ENCODE measurements at regions not wholly inside any gene's neighbourhood (a gene's known extent, or its start where the extent isn't known, plus 50 kb on each side); places are given as distances from the start of the nearest gene placed in this dataset.
"Not testable (repeated sequence)": the region's sequence is repeated elsewhere in the genome, so short reads cannot be mapped to it uniquely, and the experiment has no call there.

DNA sequence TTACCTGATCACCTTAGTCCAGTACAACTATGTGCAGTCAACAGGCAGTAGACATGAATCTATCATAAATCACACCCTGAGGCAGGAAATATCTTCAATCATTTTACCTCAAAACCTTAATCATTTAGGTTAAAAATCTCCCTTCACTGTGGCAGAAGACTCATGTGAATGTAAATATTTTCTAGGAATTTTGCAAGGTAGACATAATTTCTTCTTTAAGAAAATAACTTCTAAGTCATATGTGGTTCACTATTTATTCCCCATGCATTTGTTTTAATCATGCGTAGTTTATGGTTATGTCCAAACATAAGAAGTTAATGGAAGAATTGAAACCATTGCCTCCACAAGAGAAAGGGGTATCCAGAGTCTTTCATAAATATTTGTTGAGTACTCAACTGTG, 97.0 kb downstream of the HMHB1 start:
- no peak for DNase-seq (ENCODE audit: low spot score)

DNA sequence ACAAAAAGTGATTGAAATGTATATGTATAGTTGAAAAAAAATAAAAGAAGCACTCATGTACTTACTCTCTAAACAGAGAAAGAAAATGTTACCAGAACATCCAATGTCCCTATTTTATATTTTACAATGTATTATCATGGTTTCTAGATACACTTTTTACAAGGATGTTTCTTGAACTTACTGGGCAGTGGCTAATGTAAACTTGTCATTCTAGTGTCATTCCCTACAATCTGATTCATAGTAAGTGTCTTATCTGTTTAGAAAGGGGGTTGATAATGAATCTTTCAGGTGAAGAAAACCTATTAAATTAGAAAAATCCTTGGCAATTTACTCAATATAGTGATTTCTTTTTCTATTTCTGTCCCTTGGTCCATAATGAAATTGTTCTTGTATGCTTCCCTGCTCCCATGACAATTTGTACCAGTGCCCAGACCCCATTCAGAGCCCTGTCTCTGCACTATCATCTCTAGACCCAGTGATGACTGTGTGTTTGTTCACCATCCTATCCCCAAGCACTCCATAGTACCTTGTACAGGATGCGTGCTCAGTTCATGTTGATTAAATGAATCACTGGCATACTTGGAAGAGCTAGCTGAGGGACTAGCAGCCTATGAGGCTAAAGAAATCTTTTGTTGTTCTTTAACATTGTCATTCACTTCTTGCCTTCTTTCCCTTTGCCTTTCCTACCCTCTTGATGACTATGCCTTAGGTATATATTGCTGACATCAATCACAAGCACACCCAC, 101.2 kb downstream of the HMHB1 start:
- DNase-seq (ENCODE audit: low spot score) = no peak

DNA sequence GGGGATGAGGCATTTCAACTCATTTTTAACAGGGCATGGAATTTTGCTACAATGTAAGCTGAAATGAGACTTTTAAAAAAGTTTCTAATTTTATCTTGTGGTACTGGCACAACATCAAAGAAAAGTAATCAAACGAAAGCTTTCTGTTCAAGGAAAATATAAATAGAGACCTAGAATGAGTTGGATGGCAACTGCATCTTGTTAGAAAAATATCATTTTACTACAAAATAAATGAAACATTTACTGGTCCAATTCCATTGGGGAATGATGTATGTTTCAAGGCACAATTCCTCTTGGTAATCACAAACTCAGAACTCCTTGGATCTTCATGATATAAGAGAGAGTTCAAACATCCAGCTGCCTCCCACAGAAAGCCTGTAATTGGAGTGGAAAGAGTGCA, 102.8 kb downstream of the HMHB1 start:
- no peak for DNase-seq (ENCODE audit: low spot score)

DNA sequence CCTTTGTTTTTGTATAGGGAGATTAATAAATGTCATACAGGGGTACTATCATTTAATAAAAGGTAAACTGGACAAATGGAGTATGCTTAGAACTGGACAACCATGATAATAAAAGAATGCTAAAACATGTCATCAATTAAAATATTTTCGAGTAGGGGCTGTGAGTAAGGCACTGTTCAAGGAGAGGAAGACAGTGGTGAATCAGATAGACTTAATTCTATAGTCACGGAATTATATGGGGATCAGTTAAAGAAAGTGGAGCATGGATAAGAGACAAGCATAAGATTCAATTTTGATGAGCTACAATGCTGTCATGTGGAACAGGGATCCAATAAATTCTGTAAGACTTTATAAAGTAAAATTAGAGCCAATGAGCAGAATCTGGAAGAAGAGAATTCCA, 104.5 kb downstream of the HMHB1 start:
- DNase-seq (ENCODE audit: low spot score) = no peak

DNA sequence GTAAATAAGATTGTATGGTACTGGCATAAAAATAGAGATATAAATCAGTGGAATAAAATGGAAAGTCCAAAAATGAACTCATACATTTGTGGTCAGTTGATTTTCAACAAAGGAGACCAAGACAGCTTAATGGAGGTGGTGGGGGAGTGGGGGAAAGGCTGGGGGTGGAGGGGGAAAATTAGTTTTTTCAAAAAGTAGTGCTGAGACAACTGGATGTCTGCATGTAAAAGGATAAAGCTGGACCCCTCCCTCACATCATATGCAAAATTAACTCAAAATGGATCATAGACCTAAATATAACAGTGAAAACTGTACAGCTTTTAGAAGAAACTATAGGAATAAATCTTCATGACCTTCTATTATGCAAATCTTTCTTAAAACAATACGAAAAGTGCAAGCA, 107.0 kb downstream of the HMHB1 start:
- DNase-seq (ENCODE audit: low spot score) = no peak

DNA sequence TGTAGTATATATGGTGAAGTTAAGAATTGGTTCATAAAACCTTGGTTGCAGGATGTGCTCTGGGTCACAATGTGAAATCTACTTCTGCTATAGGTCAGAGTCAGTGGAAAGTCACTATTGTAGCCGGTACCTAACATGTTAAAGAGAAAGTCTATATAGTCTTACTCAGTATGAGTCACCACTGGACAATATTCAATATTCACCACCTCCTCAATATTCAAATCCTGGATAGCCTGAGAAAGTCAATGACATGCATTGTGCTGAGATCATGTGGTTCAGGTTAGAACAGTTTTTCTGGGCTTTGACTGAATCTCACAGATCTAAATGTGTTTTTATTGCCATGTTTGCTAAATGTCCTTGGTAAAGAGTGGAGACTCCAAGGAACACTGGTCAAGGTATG, 108.8 kb downstream of the HMHB1 start:
- no peak for DNase-seq (ENCODE audit: low spot score)

DNA sequence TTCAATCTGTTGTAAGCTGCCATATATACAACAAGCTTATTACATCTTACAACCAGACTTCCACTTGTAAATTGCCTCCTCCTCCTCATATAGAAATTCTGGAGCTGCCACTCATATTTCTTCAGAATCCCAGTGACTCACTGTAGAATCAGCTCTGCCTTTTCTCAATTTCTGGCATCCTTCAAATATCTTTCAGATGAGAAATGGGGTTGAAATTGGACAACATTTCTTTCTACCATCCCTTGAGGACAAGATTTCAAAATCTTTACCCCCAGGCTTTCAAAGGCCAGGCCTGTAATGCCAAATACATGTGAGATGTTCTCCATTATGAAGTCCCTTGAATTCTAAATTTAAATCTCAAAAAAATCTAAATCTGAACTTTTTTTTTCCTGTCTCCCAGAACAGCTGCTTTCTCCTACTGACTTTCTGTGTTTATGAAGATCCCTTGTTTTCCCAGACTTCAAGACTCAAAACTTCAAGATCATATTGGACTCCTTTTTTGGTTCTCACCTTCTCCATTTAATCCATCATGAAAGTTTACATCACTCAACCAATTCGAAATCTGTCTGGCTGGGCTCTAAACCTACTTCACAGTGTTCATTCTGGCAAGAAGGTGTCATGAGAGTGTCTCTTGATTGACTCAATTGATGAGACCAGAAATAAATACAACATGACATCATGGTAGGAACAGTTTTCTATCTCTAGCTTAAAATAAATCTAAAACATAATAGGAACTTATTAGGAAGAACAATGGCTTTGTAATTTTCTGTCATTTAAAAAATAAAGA, 109.8 kb downstream of the HMHB1 start:
- DNase-seq (ENCODE audit: low spot score) = no peak

DNA sequence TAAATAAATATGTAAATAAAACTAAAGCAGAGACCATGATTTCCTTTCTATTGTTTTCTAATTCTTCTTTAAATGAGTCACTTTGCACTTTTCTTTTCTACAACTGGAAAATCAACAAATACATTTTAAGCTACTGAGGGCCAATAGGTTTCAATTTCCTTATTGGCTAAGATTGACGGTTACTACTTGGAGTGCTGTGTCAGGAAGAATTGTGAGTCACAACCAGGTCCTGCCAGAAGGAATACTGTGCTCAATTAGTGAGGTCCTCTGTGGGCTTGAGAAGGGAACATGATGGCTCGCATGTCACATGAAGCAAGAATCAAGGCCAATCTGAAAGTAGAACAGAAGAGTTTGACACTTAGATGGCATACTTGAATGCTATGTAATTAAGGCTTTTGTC, 110.8 kb downstream of the HMHB1 start:
- DNase-seq (ENCODE audit: low spot score) = no peak

DNA sequence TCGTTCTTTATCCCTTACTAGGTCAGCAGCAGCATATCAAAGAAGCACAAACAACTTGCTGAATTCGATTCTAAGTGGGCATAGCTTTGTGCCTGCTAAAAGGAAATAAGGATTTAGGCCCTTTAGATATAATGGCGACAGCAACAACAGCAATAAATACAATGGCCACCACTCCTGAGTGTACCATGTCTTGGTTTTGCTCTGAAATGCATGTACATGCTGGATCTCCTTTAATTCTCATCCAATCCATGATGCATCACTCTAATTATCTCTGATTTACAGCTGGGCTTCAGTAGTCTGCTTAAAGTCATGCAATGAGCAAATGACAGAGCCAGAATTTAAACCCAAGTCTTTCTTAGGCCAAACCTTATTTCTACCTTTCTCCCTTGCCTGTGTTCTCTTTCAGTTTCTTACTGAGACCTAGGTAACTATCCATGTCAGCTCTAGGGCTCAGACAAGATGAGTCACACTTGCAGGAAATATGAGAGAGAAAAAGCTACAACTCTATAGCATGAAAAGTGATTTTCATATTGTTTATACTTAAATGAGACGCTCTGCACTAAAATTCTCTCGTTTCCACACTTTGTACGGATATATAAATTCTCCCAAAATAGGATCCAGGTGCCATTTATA, 111.8 kb downstream of the HMHB1 start:
- DNase-seq (ENCODE audit: low spot score) = no peak

DNA sequence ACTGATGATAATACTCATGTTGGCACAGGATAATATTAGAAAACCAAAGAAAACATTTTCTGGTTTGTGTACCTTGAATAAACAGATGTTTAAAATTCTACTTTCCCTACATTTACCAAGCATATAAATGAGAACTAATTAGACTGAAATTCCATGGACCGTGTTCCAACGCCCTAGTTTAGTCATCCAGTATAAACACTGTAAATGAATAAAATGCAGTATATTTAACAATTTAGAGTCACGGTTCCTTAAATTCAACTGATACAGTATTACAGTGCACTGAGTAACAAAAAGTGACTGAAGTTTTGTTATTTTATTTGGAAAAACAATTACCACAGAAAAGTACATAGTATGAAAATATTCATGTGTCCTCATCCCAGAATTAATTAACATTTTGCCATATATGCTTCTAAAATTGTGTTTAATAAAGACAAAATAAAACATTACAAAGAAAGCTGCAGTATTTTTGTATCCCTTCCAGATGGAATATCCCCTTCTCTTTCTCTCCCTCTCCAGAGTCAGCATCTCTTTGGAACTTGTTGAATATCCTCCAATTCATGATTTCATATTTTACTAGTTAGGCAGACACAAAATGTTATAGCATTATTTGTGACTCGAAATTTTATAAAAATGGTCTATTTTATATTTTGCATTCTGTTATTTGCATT, 112.5 kb downstream of the HMHB1 start:
- no peak for DNase-seq (ENCODE audit: low spot score)

DNA sequence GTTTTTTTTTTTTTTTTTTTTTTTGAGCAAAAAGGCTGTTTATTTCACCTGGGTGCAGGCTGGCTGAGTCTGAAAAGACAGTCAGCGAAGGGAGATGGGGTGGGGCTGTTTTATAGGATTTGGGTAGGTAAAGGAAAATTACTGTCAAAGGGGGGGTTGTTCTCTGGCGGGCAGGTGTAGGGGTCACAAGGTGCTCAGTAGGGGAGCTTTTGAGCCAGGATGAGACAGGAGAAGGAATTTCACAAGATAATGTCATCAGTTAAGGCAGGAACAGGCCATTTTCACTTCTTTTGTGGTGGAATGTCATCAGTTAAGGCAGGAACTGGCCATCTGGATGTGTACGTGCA, 113.0 kb downstream of the HMHB1 start:
- not testable (repeated sequence) for DNase-seq (ENCODE audit: low spot score)

DNA sequence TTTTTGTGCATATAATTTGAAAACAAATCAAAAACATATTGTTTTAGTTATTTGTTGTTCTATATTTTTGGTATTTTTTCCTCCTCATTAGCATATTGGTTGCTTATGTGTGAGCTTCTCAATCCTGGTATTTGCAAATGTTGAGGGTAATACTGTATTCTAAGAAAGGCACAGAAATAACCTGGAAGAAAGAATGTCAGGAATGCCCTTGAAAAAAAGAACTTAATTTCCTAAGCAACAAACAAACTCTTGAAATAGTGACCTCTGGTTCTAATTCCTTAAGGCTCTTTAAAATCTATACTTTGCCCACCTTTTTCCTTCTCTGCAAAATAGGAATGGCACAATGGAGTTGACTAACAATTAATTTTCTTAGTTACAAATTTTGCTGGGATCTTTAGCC, 117.5 kb downstream of the HMHB1 start:
- DNase-seq (ENCODE audit: low spot score) = no peak

DNA sequence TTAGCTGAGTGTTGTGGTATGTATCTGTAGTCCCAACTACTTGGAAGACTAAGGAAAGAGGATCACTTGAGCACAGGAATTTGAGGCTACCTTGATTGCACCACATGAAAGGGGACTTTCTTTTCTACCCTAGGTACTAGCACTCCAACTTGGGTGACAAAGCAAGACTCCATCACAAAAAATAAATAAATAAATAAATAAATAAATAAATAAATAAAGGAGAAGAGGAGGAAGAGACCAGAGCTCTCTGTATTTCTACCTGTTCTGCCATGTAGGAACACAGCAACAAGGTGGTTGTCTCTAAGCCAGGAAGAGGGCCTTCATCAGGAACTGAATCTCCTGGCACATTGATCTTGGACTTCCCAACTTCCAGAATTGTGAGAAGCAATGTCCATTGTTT, 118.6 kb downstream of the HMHB1 start:
- no peak for DNase-seq (ENCODE audit: low spot score)

DNA sequence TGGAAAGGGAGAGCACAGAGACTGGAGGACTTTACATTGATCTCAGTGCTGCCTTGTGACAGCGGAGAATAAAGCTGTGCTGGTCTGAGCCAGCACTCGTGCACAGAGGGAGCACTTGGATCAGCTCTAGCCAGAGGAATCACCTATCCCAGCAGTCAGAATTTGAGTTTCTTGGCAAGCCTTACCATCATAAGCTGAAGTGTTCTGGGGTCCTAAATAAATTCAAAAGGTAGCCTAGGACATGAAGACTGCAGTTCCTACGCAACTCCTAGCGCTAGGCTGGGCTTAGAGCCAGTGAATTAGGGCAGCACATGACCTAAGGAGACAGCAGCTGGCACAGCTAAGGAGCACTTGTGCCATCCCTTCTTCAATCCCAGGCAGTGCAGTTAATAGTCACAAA, 119.5 kb downstream of the HMHB1 start:
- no peak for DNase-seq (ENCODE audit: low spot score)

DNA sequence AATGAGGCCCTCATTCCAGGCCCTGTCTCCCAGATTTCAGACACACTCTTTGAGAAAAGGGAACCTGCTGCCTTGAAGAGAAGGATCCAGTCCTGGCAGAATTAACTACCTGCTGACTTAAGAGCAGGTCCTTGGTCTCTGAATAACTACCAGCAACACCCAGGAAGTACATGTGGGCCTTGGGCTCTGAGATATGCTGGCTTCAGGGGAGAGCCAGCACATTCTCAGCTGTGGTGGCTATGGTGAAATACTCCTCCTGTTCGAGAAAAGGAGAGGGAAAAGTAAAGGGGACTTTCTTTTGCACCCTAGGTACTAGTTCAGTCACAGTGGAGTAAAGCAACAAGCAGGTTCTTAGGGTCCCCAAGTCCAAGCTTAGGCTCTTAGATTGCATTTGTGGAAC, 120.0 kb downstream of the HMHB1 start:
- DNase-seq (ENCODE audit: low spot score) = no peak

DNA sequence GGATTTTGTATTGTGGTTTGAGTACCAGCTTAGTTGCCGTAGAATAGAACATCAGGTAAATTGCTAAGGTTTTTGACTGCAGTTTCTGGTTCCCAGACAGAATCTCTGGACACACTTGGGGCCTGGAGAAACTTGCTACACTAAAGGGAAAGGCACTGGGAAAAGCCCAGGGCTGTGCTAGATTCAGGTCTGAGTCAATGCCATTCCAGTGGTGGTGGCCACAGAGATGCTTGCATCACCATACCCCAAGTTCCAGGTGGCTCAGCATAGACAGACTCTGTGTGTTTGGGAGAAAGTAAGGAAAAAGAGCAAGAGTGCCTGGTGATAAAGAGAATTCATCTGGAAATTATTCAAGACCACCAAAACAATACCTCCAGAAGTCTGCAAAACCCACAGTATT, 120.6 kb downstream of the HMHB1 start:
- no peak for DNase-seq (ENCODE audit: low spot score)

DNA sequence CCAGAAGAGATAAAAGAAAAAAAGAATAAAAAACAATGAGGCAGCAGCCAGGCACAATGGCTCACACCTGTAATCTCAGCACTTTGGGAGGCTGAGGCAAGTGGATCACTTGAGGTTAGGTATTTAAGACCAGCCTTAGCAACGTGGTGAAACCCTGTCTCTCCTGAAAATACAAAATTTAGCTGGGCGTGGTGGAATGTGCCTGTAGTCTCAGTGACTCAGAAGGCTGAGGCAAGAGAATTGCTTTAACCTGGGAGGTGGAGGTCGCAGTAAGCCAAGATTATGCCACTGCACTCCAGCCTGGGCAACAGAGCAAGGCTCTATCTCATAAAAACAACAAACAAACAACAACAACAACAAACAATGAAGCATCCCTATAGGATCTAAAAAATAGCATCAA, 121.5 kb downstream of the HMHB1 start:
- DNase-seq (ENCODE audit: low spot score) = no peak

DNA sequence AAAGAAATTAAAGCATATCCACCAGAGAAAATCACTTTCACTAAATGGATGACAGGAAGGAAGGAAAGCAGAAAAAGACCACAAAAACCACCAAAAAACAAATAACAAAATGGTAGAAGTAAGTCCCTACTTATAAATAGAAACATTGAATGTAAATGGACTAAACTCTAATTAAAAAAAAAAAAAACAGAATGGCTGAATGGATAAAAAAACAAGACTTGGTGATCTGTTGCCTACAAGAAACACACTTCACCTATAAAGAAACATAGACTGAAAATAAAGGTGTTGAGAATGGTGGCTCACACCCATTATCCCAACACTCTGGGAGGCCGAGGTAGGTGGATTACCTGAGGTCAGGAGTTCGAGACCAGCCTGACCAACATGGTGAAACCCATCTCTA, 122.9 kb downstream of the HMHB1 start:
- no peak for DNase-seq (ENCODE audit: low spot score)

DNA sequence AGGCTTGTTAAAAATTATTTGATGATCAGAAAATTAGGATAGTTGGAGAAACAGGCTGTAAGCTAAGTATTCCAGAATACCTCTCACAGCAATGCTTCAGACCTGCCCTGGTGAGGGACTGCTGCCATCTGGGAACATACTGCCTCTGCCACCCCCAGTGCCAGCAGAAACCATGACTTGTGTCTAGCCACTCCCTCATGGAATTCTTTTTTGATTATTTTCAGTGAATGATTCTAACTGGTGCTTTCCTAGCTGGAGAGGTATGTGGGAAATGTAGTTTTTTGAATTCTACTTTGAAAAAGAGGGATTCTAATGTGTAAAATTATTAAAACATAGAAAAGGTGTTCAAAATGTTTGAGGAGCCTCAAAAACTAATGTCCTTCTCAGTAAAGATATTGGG, 126.3 kb downstream of the HMHB1 start:
- no peak for DNase-seq (ENCODE audit: low spot score)

DNA sequence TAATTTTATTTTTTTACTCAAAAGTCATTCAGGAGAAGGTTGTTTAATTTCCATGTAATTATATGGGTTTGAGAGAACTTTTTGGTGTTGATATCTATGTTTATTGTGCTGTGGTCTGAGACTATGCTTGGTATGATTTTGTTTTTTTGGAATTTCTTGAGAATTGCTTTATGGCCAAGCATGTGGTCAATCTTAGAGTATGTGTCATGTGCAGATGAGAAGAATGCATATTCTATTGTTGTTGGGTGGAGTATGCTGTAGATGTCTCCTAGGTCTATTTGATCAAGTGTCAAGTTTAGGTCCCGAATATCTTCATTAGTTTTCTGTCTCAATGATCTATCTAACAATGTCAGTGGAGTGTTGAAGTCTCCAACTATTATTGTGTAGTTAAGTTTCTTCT, 134.9 kb downstream of the HMHB1 start:
- no peak for DNase-seq (ENCODE audit: low spot score)

DNA sequence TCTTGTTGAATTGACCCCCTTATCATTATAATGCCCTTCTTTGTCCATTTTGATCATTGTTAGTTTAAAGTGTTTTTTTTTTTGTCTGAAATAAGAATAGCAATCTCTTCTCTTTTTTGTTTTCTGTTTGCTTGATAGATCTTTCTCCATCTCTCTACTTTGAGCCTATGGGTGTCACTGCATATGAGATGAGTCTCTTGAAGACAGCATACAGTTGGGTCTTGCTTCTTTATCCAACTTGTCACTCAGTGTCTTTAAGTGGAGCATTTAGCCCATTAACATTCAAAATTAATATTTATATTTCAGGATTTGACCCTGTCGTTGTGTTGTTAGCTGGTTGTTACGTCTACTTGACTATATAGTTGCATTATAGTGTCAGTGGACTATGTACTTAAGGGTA, 135.4 kb downstream of the HMHB1 start:
- no peak for DNase-seq (ENCODE audit: low spot score)

DNA sequence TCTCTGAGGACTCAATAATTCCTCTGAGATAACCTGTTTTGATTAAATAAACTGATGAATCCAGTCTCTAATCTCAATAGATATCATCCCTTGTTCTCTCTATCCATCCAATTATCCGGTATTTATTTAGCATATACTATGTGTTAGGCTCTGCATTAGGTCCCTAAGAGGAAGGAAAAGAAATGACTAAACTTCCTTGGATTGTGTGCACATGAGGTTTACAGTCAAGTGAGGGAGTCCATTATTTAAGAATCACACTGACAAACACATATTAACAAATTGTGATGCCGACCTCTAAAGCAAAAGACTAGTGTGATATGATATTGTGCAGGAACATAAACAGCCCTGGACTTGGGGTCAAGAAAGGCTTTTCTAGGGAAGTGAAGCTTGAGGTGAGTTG, 140.8 kb downstream of the HMHB1 start:
- DNase-seq (ENCODE audit: low spot score) = no peak

DNA sequence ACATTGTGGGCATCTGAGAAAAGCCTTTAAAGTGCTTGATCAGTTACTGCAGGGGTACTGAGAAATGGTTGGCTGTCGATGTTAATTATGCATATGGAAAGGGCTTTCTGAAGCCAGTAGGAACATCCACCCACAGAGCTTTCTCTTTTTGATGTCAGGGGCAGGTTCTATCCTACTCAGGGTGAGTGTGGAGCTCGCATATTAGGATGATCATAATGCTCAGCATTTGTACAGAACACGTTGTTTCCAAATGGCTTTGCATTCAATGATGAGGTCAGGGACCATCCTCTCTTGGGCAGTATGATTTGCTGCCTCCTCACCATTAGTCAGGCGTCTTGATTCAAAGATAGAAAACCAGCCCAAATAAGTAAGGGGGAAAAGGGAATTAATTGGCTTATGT, 141.9 kb downstream of the HMHB1 start:
- no peak for DNase-seq (ENCODE audit: low spot score)

Data from HuH-7 (cell line).